Jurkat, Clone E6-1 (cell line): ENCODE measurements at regions not wholly inside any gene's neighbourhood (a gene's known extent, or its start where the extent isn't known, plus 50 kb on each side); places are given as distances from the start of the nearest gene placed in this dataset.

Source experiments
- DNase-seq: peaks from one replicate; pipeline ENCODE4 v3.0.0-alpha.2; 2011; ENCODE audit warnings: low read depth, low spot score
- H3K4me3 ChIP-seq: 2 replicates; pipeline ENCODE4 v1.5.1; 2011; ENCODE audit warnings: mild to moderate bottlenecking, low read length, control low read depth, moderate library complexity

- no peak overlapping the region for H3K4me3 ChIP-seq
Measured at GRCh38 chr16:72309001-72309400, 137.0 kb upstream of the PMFBP1 start.

GRCh38 chr16:72308396-72308795 lies 136.4 kb upstream of the PMFBP1 start:
- H3K4me3 ChIP-seq, result no peak overlapping the region
- DNase-seq, result no peak

More at GRCh38 chr16:72309001-72309400, 137.0 kb upstream of the PMFBP1 start:
- DNase-seq, result no peak

GRCh38 chr16:72302332-72302731 lies 130.4 kb upstream of the PMFBP1 start:
- no peak overlapping the region for H3K4me3 ChIP-seq
- no peak for DNase-seq

GRCh38 chr16:72301523-72302236 lies 129.7 kb upstream of the PMFBP1 start:
- H3K4me3 ChIP-seq, result no peak overlapping the region
- no peak for DNase-seq

GRCh38 chr16:72300892-72301291 lies 128.9 kb upstream of the PMFBP1 start:
- no peak overlapping the region for H3K4me3 ChIP-seq
- DNase-seq, result no peak

GRCh38 chr16:72299684-72300243 lies 127.8 kb upstream of the PMFBP1 start:
- H3K4me3 ChIP-seq, result no peak overlapping the region
- no peak for DNase-seq

GRCh38 chr16:72298961-72299360 lies 127.0 kb upstream of the PMFBP1 start:
- DNase-seq, result no peak
- H3K4me3 ChIP-seq, result no peak overlapping the region

- no peak for DNase-seq
- no peak overlapping the region for H3K4me3 ChIP-seq
Measured at GRCh38 chr16:72295914-72296313, 124.0 kb upstream of the PMFBP1 start.

GRCh38 chr16:72291531-72291981 lies 119.6 kb upstream of the PMFBP1 start:
- no peak for DNase-seq
- H3K4me3 ChIP-seq, result no peak overlapping the region

GRCh38 chr16:72291121-72291520 lies 119.2 kb upstream of the PMFBP1 start:
- no peak overlapping the region for H3K4me3 ChIP-seq
- DNase-seq, result no peak

GRCh38 chr16:72287649-72288048 lies 115.7 kb upstream of the PMFBP1 start:
- no peak overlapping the region for H3K4me3 ChIP-seq
- DNase-seq, result no peak

GRCh38 chr16:72286936-72287620 lies 115.1 kb upstream of the PMFBP1 start:
- no peak for DNase-seq
- H3K4me3 ChIP-seq, result no peak overlapping the region

GRCh38 chr16:72285728-72286127 lies 113.8 kb upstream of the PMFBP1 start:
- no peak for DNase-seq
- no peak overlapping the region for H3K4me3 ChIP-seq

- no peak for DNase-seq
- no peak overlapping the region for H3K4me3 ChIP-seq
Measured at GRCh38 chr16:72285324-72285723, 113.4 kb upstream of the PMFBP1 start.

- DNase-seq, result no peak
- no peak overlapping the region for H3K4me3 ChIP-seq
Measured at GRCh38 chr16:72284042-72284789, 112.3 kb upstream of the PMFBP1 start.

GRCh38 chr16:72282362-72282761 lies 110.4 kb upstream of the PMFBP1 start:
- H3K4me3 ChIP-seq, result no peak overlapping the region
- DNase-seq, result no peak

GRCh38 chr16:72278301-72278700 lies 106.3 kb upstream of the PMFBP1 start:
- no peak overlapping the region for H3K4me3 ChIP-seq
- no peak for DNase-seq

- H3K4me3 ChIP-seq, result no peak overlapping the region
- no peak for DNase-seq
Measured at GRCh38 chr16:72277749-72278148, 105.8 kb upstream of the PMFBP1 start.

GRCh38 chr16:72271699-72272240 lies 99.8 kb upstream of the PMFBP1 start:
- no peak overlapping the region for H3K4me3 ChIP-seq
- DNase-seq, result no peak
